ENCODE measurements at regions not wholly inside any gene's neighbourhood (a gene's known extent, or its start where the extent isn't known, plus 50 kb on each side); places are given as distances from the start of the nearest gene placed in this dataset.
A peak's percentile ranks its signal among the peaks of the same experiment; 100 is the strongest.

GRCh38 chr16:25553711-25554436 is 137.9 kb upstream of the HS3ST4 start:
- ChIA-PET POLR2A (ENCODE audit: low non-redundant PET) (no interaction called here), CTCF (no interaction called here)
- H3K27me3 ChIP-seq (replicated peaks; ENCODE audit: insufficient read depth, low read depth, low read length, poor library complexity) = no peaks in the 10 kb centered on the region
- intact Hi-C loops (cut with micrococcal nuclease; ENCODE audit: unreplicated experiment) = loop anchor here (5.0 kb wide), 1 partner anchor 493 kb away; no protein-coding TSS in a partner anchor
- BruUV-seq (replicated peaks) = no TSS peak
- no peak for TF ChIP-seq EZH2 (IDR thresholded peaks at IDR 0.05; ENCODE audit: borderline replicate concordance, low read depth, low read length, poor library complexity, severe bottlenecking)
- TF ChIP-seq, protein P1, sequence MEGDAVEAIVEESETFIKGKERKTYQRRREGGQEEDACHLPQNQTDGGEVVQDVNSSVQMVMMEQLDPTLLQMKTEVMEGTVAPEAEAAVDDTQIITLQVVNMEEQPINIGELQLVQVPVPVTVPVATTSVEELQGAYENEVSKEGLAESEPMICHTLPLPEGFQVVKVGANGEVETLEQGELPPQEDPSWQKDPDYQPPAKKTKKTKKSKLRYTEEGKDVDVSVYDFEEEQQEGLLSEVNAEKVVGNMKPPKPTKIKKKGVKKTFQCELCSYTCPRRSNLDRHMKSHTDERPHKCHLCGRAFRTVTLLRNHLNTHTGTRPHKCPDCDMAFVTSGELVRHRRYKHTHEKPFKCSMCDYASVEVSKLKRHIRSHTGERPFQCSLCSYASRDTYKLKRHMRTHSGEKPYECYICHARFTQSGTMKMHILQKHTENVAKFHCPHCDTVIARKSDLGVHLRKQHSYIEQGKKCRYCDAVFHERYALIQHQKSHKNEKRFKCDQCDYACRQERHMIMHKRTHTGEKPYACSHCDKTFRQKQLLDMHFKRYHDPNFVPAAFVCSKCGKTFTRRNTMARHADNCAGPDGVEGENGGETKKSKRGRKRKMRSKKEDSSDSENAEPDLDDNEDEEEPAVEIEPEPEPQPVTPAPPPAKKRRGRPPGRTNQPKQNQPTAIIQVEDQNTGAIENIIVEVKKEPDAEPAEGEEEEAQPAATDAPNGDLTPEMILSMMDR (conservative IDR thresholded peaks at IDR 0.05; ENCODE audit: low read depth, low read length) = no peak
- no peaks in the 10 kb centered on the region for H3K36me3 ChIP-seq (ENCODE audit: insufficient read depth, low read length, poor library complexity, severe bottlenecking)
- no peaks in the 10 kb centered on the region for H3K4me1 ChIP-seq (ENCODE audit: insufficient read depth, low read length, poor library complexity, severe bottlenecking)
- no peaks in the 10 kb centered on the region for H3K9me3 ChIP-seq (ENCODE audit: low read depth, low read length, poor library complexity, severe bottlenecking)
- no peak overlapping the region for H3K4me3 ChIP-seq (ENCODE audit: low read depth, low read length, poor library complexity, severe bottlenecking)
- DNase-seq (ENCODE audit: low spot score) = peak; percentile 12
- peak overlapping the region; percentile 27 for H3K27ac ChIP-seq (ENCODE audit: low read depth, low read length, poor library complexity, severe bottlenecking)

DNA sequence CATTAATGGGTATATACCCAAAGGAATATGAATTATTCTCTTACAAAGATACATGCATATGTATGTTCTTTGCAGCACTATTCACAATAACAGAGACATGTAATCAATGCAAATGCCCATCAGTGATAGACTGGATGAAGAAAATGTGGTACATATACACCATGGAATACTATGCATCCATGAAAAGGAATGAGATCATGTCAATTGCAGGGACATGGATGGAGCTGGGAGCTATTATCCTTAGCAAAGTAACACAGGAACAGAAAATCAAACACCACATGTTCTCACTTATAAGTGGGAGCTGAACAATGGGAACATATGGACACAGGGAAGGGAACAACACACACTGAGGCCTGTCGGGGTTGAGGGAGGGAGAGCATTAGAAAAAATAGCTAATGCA is 141.1 kb upstream of the HS3ST4 start:
- TF ChIP-seq, protein P1 (conservative IDR thresholded peaks at IDR 0.05; ENCODE audit: low read depth, low read length) = no peak
- no peak for TF ChIP-seq EZH2 (IDR thresholded peaks at IDR 0.05; ENCODE audit: borderline replicate concordance, low read depth, low read length, poor library complexity, severe bottlenecking)
- no peak for DNase-seq (ENCODE audit: low spot score)
- no TSS peak for BruUV-seq (replicated peaks)
- ChIA-PET CTCF (no interaction called here), POLR2A (ENCODE audit: low non-redundant PET) (no interaction called here)
- H3K27ac ChIP-seq (ENCODE audit: low read depth, low read length, poor library complexity, severe bottlenecking) = no peak overlapping the region
- intact Hi-C loops (cut with micrococcal nuclease; ENCODE audit: unreplicated experiment) = loop anchor here (5.0 kb wide), 1 partner anchor 497 kb away; no protein-coding TSS in a partner anchor
- no peaks in the 10 kb centered on the region for H3K36me3 ChIP-seq (ENCODE audit: insufficient read depth, low read length, poor library complexity, severe bottlenecking)
- H3K4me3 ChIP-seq (ENCODE audit: low read depth, low read length, poor library complexity, severe bottlenecking) = no peak overlapping the region
- H3K4me1 ChIP-seq (ENCODE audit: insufficient read depth, low read length, poor library complexity, severe bottlenecking) = no peaks in the 10 kb centered on the region
- H3K27me3 ChIP-seq (replicated peaks; ENCODE audit: insufficient read depth, low read depth, low read length, poor library complexity) = no peaks in the 10 kb centered on the region
- H3K9me3 ChIP-seq (ENCODE audit: low read depth, low read length, poor library complexity, severe bottlenecking) = no peaks in the 10 kb centered on the region

GRCh38 chr16:25546791-25547190 is 145.0 kb upstream of the HS3ST4 start:
- H3K27ac ChIP-seq (ENCODE audit: low read depth, low read length, poor library complexity, severe bottlenecking) = no peak overlapping the region
- CTCF ChIA-PET = no interaction called here
- H3K4me1 ChIP-seq (ENCODE audit: insufficient read depth, low read length, poor library complexity, severe bottlenecking) = no peaks in the 10 kb centered on the region
- no TSS peak for BruUV-seq (replicated peaks)
- POLR2A ChIA-PET (ENCODE audit: low non-redundant PET) = no interaction called here
- no peak overlapping the region for H3K4me3 ChIP-seq (ENCODE audit: low read depth, low read length, poor library complexity, severe bottlenecking)
- TF ChIP-seq, protein P1 (conservative IDR thresholded peaks at IDR 0.05; ENCODE audit: low read depth, low read length) = no peak
- TF ChIP-seq EZH2 (IDR thresholded peaks at IDR 0.05; ENCODE audit: borderline replicate concordance, low read depth, low read length, poor library complexity, severe bottlenecking) = no peak
- H3K9me3 ChIP-seq (ENCODE audit: low read depth, low read length, poor library complexity, severe bottlenecking) = no peaks in the 10 kb centered on the region
- intact Hi-C loops (cut with micrococcal nuclease; ENCODE audit: unreplicated experiment) = no loop called here
- peak; percentile 5 for DNase-seq (ENCODE audit: low spot score)
- no peaks in the 10 kb centered on the region for H3K27me3 ChIP-seq (replicated peaks; ENCODE audit: insufficient read depth, low read depth, low read length, poor library complexity)
- H3K36me3 ChIP-seq (ENCODE audit: insufficient read depth, low read length, poor library complexity, severe bottlenecking) = no peaks in the 10 kb centered on the region
